B cell (primary cell): ENCODE measurements at regions not wholly inside any gene's neighbourhood (a gene's known extent, or its start where the extent isn't known, plus 50 kb on each side); places are given as distances from the start of the nearest gene placed in this dataset.

ENCODE experiments used
- EZH2 ChIP-seq: IDR thresholded peaks from 2 replicates; pipeline ENCODE4 v1.6.1; 2012; ENCODE audit warnings: borderline replicate concordance, low read depth, mild to moderate bottlenecking, moderate library complexity, low read length; ENCODE audit not compliant: insufficient read depth, poor library complexity, severe bottlenecking
- TF ChIP-seq, protein P1 (sequence below): fragments of 200-600 bp; IDR thresholded peaks from one replicate; pipeline ENCODE4 v1.8.0; 2022; ENCODE audit warnings: antibody characterized with exemption, mild to moderate bottlenecking

DNA sequence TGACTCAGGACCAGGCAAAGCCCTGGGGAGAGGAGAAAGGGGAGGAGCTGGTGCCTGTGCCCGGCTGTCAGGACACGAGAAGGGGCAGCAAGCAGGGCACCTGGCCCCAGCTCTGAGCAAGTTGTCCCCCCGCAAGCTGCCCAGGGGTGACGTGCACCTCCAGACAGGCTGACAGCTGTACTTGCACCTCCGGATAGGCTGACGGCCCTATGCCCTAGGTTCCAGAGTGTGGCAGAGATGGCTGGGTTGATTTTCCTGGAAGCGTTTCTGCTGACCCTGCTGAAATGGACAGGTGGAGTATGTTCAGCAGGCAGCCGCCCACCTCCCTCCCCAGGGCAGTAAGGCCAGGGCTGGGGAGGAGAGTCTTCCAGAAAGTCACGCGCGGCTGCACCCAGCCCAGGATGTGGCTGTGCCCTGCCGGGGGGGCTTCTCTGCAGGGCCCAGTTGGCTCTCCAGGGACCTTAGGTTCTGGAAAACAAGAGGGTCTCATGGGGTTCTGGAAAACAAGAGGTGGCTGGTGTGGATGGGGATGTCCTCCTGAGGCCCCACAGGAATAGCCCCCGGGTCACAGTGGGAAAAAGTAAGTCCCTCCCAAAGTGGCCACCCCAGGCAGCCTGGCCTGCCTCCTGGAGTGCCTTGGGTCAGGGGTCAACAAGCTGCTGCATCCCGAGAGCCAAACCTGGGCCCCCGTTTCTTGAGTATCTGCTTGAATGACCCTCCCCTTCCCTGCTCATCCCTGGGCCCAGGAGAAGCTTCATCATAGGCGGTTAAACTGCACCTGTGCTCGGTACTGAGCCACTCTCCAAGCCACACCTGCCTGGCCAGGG, 71.4 kb upstream of the OTOS start:
- TF ChIP-seq, protein P1, sequence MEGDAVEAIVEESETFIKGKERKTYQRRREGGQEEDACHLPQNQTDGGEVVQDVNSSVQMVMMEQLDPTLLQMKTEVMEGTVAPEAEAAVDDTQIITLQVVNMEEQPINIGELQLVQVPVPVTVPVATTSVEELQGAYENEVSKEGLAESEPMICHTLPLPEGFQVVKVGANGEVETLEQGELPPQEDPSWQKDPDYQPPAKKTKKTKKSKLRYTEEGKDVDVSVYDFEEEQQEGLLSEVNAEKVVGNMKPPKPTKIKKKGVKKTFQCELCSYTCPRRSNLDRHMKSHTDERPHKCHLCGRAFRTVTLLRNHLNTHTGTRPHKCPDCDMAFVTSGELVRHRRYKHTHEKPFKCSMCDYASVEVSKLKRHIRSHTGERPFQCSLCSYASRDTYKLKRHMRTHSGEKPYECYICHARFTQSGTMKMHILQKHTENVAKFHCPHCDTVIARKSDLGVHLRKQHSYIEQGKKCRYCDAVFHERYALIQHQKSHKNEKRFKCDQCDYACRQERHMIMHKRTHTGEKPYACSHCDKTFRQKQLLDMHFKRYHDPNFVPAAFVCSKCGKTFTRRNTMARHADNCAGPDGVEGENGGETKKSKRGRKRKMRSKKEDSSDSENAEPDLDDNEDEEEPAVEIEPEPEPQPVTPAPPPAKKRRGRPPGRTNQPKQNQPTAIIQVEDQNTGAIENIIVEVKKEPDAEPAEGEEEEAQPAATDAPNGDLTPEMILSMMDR = no peak
- TF ChIP-seq EZH2 = no peak
